GM21528 (cell line): ENCODE measurements at regions not wholly inside any gene's neighbourhood (a gene's known extent, or its start where the extent isn't known, plus 50 kb on each side); places are given as distances from the start of the nearest gene placed in this dataset.

Experiments used
- ATAC-seq: cut with Tn5 transposase; IDR thresholded peaks from one replicate; pipeline ENCODE4 v1.9.1; 2021; ENCODE audit warnings: mild to moderate bottlenecking, moderate library complexity; ENCODE audit not compliant: unreplicated experiment, low FRiP score

DNA sequence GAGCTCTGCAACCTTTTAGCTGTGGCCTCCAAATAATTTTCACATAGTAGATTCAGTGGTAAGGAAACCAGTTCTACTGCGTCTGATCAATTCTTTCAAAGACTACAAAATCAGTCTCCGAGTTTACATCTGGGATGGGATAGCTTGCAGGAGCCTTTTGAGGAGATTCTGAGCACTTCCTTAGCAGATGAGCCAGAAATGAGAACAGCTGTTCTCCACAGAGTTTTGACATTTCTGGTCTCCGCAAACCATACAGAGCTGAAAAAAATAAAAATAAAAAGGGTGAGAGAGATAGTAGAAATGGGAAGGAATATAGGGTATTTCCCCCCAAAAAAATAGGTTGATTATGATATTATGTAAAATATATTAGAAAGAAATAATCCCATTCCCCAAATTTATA, 119.3 kb downstream of the LYPLAL1 start:
- no peak for ATAC-seq

DNA sequence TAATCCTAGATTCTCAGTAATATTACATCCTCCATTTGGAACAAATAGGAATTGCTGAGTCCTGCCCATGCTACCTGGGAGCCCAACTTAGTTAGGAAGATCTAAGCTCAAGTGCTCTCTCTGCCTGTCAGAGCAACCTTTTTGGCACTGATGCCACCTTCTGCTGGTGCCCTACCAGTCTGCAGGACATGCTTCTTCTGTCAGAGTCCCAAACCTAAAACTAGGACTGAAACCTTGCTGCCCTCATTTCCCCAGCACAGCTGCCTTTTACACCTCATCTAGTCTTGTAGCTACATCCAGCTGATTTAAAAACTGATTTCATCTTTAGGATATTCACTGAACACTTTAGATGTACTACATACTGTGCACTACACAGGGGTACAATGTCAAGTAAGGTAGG, 118.7 kb downstream of the LYPLAL1 start:
- no peak for ATAC-seq

DNA sequence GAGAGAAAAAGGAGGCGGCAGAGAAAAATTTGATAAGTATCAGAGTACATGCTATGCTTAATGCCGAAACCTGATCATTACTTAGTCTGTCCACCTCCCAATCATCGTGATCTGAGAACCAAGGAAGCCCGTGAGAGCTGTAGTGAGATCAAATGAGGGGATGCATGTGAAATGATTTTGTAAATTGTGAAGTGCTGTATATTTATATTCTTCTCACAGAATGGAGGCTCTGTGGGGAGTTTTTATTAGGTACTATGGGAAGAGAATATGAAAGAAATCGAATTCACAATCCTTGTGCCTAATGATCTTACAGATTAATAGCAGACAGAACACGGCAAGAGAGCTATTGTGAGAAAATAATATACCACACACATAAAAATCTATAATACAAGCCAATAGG, 115.5 kb downstream of the LYPLAL1 start:
- no peak for ATAC-seq

DNA sequence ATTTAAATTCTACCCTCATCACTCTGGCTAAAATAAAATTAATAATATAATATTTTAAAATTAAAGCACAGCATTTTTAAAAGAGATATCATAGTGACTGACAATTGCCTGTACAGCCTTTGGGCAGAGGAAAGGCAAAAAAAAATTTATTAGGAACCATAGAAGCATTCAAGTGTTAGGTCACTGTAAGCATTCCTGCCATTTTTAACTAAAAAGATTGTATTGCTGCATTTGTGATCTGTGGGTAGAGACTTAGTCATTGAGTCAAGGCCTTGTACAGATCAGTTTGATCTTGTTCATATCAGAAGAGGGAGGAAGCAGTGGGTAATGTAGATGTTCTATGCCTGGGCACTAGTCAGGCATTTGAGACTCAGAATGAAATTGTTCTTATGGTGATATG, 109.9 kb downstream of the LYPLAL1 start:
- no peak for ATAC-seq

DNA sequence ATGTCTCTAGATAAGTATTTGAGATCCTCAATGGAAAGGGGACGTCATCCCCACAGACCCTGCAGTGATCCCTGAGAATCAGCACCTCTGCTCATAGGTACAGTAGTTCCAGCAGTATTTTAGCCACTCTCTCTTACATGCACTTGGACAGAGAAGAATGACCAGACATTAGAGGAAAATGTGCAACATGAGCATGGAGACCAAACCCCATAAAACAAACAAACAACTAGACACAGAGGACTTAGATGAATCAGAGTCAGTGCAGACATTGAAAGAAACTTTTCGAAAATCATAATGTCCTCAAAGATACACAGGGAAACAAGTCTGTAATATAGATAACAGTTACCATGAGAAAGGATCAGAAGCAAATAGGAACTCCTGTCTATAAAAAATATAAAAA, 108.2 kb downstream of the LYPLAL1 start:
- no peak for ATAC-seq

GRCh38 chr1:219279017-219279770, 105.5 kb downstream of the LYPLAL1 start:
- no peak for ATAC-seq

DNA sequence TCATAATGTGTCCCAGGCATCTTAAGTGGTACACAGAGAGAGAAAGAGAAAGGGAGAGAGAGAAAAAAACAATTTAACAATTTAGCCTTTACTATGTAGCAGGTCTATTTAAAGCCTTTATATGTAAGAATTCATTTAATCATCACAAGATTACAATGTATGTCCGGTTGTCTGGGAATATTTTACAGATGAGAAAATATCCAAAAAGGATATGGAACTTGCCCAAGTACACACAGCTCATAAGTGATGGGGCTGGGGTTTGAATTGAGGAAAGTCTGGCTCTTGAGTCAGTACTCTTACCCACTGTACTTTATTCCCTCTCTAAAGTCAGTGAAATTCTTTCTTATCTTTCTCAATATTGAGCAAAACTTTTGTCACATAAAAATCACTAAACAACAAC, 104.6 kb downstream of the LYPLAL1 start:
- ATAC-seq, result no peak

GRCh38 chr1:219277304-219278105, 103.8 kb downstream of the LYPLAL1 start:
- no peak for ATAC-seq

- no peak for ATAC-seq
Measured at GRCh38 chr1:219276049-219276738, 102.5 kb downstream of the LYPLAL1 start.

DNA sequence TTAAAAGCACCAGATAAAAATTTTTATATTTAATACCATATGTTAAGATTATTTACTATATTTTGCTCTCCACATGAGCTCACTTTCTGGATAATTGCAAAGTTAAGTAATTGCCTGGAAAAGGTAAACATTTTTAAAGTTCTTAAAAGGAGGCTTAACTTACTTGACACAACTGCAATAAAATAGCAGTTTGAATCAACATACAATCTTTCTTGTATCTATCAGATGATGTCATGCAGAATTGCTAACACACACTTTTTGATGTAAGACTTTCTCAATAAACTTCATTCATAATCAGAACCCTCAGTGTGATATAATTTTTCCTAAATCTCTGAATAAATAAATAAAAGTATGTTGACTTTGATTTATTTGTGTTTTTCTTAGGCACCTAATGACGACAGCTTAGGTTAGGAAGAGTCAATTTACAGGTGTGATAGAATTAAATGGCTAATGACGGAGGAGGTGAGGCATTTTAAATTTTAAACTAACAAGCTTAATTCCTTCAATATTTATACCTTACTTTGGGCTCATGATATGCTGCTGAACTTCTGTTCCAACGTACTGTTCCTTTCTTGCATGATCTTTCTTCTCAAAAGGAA, 99.5 kb downstream of the LYPLAL1 start:
- ATAC-seq, result no peak

DNA sequence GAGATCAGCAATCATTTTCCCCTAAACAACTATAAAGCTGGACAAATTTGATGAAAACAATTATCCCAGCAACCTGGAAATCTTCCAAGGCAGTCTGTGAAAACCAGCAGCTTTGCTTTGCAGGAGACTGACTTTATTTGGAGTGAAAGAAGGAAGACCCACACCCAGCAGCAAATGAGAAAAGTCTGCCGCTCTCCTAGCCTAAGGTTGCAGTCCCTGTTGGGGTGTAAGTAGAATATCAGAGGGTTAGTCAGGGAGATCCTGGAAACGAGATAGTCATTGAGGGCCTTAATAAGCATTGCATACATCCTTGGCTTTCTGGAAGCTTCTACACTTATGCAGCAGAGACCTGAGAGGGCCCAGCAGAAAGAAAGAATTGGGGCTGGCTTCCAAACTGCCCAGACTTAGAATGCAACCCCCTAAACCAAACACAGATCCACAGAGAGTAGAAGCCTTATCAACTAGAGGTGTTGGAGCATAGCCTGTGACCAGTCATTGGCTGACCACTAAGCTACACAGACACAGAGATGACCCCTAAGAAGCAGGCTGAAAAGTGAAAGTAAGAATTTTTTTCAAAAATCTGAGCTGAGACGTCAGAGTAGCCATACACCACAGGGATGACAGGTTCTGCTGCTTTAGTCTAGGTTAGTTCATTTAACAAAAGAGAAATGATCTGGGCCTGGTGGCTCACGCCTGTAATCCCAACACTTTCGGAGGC, 98.3 kb downstream of the LYPLAL1 start:
- no peak for ATAC-seq

DNA sequence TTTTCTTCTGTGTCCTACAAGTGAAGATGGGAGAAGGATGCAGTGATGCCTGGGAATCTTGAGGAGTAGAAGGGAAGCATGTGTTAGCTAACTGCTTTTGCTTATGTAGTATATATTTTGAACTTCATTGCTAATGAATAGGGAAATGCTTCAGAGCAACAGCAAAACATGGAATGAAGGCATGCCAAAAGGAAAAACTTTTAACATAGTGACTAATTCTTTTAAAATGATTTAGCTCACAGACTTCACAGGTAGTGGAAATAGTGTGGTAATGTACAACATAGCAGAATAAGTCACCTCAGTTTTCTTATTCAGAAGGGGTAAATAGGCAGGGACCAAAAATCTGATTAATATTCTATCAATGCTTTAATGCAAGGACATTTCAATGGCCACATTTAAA, 95.5 kb downstream of the LYPLAL1 start:
- ATAC-seq, result no peak

DNA sequence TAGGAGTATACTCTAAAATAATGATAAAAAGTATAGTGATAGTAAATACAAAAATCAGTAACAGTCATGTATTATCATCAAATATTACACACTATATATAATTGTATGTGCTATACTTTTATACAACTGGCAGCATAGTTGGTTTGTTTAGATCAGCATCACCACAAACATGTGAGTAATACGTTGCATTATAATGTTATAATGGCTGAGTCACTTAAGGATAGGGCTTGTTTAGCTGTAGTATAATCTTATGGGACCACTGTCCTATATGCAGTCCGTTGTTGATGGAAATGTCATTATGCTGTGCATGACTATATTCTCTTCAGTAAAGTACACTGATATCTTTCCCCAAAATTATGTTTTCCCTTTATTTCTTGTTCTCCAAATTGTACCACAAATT, 92.8 kb downstream of the LYPLAL1 start:
- ATAC-seq, result no peak

GRCh38 chr1:219265026-219265515, 91.4 kb downstream of the LYPLAL1 start:
- ATAC-seq, result no peak

- no peak for ATAC-seq
Measured at GRCh38 chr1:219264561-219264960, 90.9 kb downstream of the LYPLAL1 start.
